OCI-M1 (cell line): ENCODE measurements at regions not wholly inside any gene's neighbourhood (a gene's known extent, or its start where the extent isn't known, plus 50 kb on each side); places are given as distances from the start of the nearest gene placed in this dataset.
"Not testable (repeated sequence)": the region's sequence is repeated elsewhere in the genome, so short reads cannot be mapped to it uniquely, and the experiment has no call there.

ENCODE experiments used
- DNase-seq: peaks from one replicate; lab custom pipeline; 2025; lab: John Stamatoyannopoulos, UW

GRCh38 chr2:111503844-111504570 is 380.0 kb downstream of the ANAPC1 start:
- not testable (repeated sequence) for DNase-seq

- DNase-seq, result not testable (repeated sequence)
Observed at GRCh38 chr2:111504571-111504942, 379.4 kb downstream of the ANAPC1 start.

GRCh38 chr2:111505267-111505666 is 378.7 kb downstream of the ANAPC1 start:
- not testable (repeated sequence) for DNase-seq

- not testable (repeated sequence) for DNase-seq
Observed at GRCh38 chr2:111506936-111507335, 377.1 kb downstream of the ANAPC1 start.

GRCh38 chr2:111509225-111509869 is 374.6 kb downstream of the ANAPC1 start:
- DNase-seq, result not testable (repeated sequence)

- not testable (repeated sequence) for DNase-seq
Observed at GRCh38 chr2:111510384-111510783, 373.6 kb downstream of the ANAPC1 start.

GRCh38 chr2:111511062-111511461 is 372.9 kb downstream of the ANAPC1 start:
- DNase-seq, result not testable (repeated sequence)

GRCh38 chr2:111512378-111512777 is 371.6 kb downstream of the ANAPC1 start:
- DNase-seq, result not testable (repeated sequence)

GRCh38 chr2:111514138-111514537 is 369.9 kb downstream of the ANAPC1 start:
- not testable (repeated sequence) for DNase-seq

GRCh38 chr2:111517050-111517720 is 366.8 kb downstream of the ANAPC1 start:
- DNase-seq, result not testable (repeated sequence)

- DNase-seq, result not testable (repeated sequence)
Observed at GRCh38 chr2:111517721-111518053, 366.3 kb downstream of the ANAPC1 start.

GRCh38 chr2:111519071-111519470 is 364.9 kb downstream of the ANAPC1 start:
- DNase-seq, result no peak

GRCh38 chr2:111522231-111522768 is 361.7 kb downstream of the ANAPC1 start:
- no peak for DNase-seq

- DNase-seq, result peak; percentile 8
Observed at GRCh38 chr2:111523009-111523408, 361.0 kb downstream of the ANAPC1 start.

- not testable (repeated sequence) for DNase-seq
Observed at GRCh38 chr2:111525026-111525425, 359.0 kb downstream of the ANAPC1 start.

GRCh38 chr2:111526041-111526639 is 357.9 kb downstream of the ANAPC1 start:
- not testable (repeated sequence) for DNase-seq

- DNase-seq, result not testable (repeated sequence)
Observed at GRCh38 chr2:111527707-111528400, 356.1 kb downstream of the ANAPC1 start.

- DNase-seq, result not testable (repeated sequence)
Observed at GRCh38 chr2:111529022-111529421, 355.0 kb downstream of the ANAPC1 start.

GRCh38 chr2:111530239-111530965 is 353.6 kb downstream of the ANAPC1 start:
- DNase-seq, result not testable (repeated sequence)

- DNase-seq, result not testable (repeated sequence)
Observed at GRCh38 chr2:111532682-111533556, 351.1 kb downstream of the ANAPC1 start.
